Mesendoderm (in vitro differentiated cells): ENCODE measurements at regions not wholly inside any gene's neighbourhood (a gene's known extent, or its start where the extent isn't known, plus 50 kb on each side); places are given as distances from the start of the nearest gene placed in this dataset.

Source experiments
- DNase-seq: peaks from one replicate; pipeline ENCODE4 v3.0.0; 2013
- H2AK5ac ChIP-seq: 2 replicates; pipeline ENCODE4 v1.6.1; 2013; ENCODE audit warnings: low read length, inconsistent platforms
- H2BK120ac ChIP-seq: 2 replicates; pipeline ENCODE4 v1.6.1; 2013; ENCODE audit warnings: low read depth, mild to moderate bottlenecking, low read length, moderate library complexity, mixed read lengths
- H2BK15ac ChIP-seq: replicated peaks from 2 replicates; pipeline ENCODE4 v1.6.1; 2013; ENCODE audit warnings: low read depth, mild to moderate bottlenecking, moderate library complexity
- H2BK5ac ChIP-seq: 2 replicates; pipeline ENCODE4 v1.6.1; 2013; ENCODE audit warnings: low read length, inconsistent platforms
- H3K18ac ChIP-seq: 2 replicates; pipeline ENCODE4 v1.6.1; 2013; ENCODE audit warnings: mild to moderate bottlenecking, low read length, mixed read lengths
- H3K23ac ChIP-seq: one replicate; pipeline ENCODE4 v1.6.1; 2013; ENCODE audit warnings: low read length
- H3K27ac ChIP-seq: 2 replicates; pipeline ENCODE4 v1.5.1; 2013; ENCODE audit warnings: low read depth, mild to moderate bottlenecking, inconsistent platforms, low read length, moderate library complexity
- H3K27me3 ChIP-seq: 2 replicates; pipeline ENCODE4 v1.6.1; 2013; ENCODE audit warnings: low read length, control low read depth, mild to moderate bottlenecking, inconsistent platforms; ENCODE audit not compliant: insufficient read depth, poor library complexity
- H3K36me3 ChIP-seq: 2 replicates; pipeline ENCODE4 v1.6.1; 2013; ENCODE audit warnings: low read length, inconsistent platforms; ENCODE audit not compliant: control insufficient read depth, insufficient read depth
- H3K4ac ChIP-seq: one replicate; pipeline ENCODE4 v1.6.1; 2013; ENCODE audit warnings: low read depth, mild to moderate bottlenecking, low read length, moderate library complexity
- H3K4me1 ChIP-seq: 2 replicates; pipeline ENCODE4 v1.6.1; 2013; ENCODE audit warnings: low read depth, low read length, inconsistent platforms; ENCODE audit not compliant: control insufficient read depth
- H3K4me2 ChIP-seq: 2 replicates; pipeline ENCODE4 v1.6.1; 2013; ENCODE audit warnings: low read length
- H3K4me3 ChIP-seq: 2 replicates; pipeline ENCODE4 v1.5.1; 2013; ENCODE audit warnings: mild to moderate bottlenecking, low read length
- H3K56ac ChIP-seq: one replicate; pipeline ENCODE4 v1.6.1; 2013; ENCODE audit warnings: low read length
- H3K79me1 ChIP-seq: 2 replicates; pipeline ENCODE4 v1.6.1; 2013; ENCODE audit warnings: low read length, inconsistent platforms
- H3K79me2 ChIP-seq: 2 replicates; pipeline ENCODE4 v1.6.1; 2013; ENCODE audit warnings: mild to moderate bottlenecking, low read length; ENCODE audit not compliant: control insufficient read depth, insufficient read depth
- H3K9ac ChIP-seq: 2 replicates; pipeline ENCODE4 v1.6.1; 2013; ENCODE audit warnings: low read length, inconsistent platforms
- H4K5ac ChIP-seq: one replicate; pipeline ENCODE4 v1.6.1; 2013; ENCODE audit warnings: low read length
- H4K8ac ChIP-seq: one replicate; pipeline ENCODE4 v1.6.1; 2013; ENCODE audit warnings: low read depth, mild to moderate bottlenecking, control low read depth, low read length, moderate library complexity
- whole genome bisulfite sequencing: extraction: QIAGEN DNeasy Blood & Tissue Kit; methylation state at CpG from one replicate; pipeline ENCODE4 v1.1.7; 2013; ENCODE audit warnings: low lambda C conversion rate, missing lambda C conversion rate; ENCODE audit not compliant: insufficient coverage; ENCODE audit errors: extremely low coverage; 5-methylcytosine and 5-hydroxymethylcytosine counted together

- no peak overlapping the region for H2BK5ac ChIP-seq
- no peaks in the 10 kb centered on the region for H3K79me2 ChIP-seq
- no peaks in the 10 kb centered on the region for H3K4me1 ChIP-seq
- H4K8ac ChIP-seq = no peak overlapping the region
- H3K27ac ChIP-seq = no peak overlapping the region
- no peaks in the 10 kb centered on the region for H3K27me3 ChIP-seq
- H3K4me2 ChIP-seq = no peak overlapping the region
- no peak for DNase-seq
- no peak overlapping the region for H2BK15ac ChIP-seq
- H4K5ac ChIP-seq = no peak overlapping the region
- no peaks in the 10 kb centered on the region for H3K79me1 ChIP-seq
- H3K18ac ChIP-seq = no peak overlapping the region
- no peaks in the 10 kb centered on the region for H3K36me3 ChIP-seq
- WGBS = no CpG with 5 or more reads among the region's 2 CpGs
- H3K9ac ChIP-seq = no peak overlapping the region
- H2AK5ac ChIP-seq = no peak overlapping the region
- H3K23ac ChIP-seq = no peak overlapping the region
- H2BK120ac ChIP-seq = no peak overlapping the region
- H3K4me3 ChIP-seq = no peak overlapping the region
- H3K4ac ChIP-seq = no peak overlapping the region
- no peak overlapping the region for H3K56ac ChIP-seq
Observed at GRCh38 chr5:87069311-87069710, 198.4 kb upstream of the RASA1 start.

GRCh38 chr5:87069974-87070608 is 197.6 kb upstream of the RASA1 start:
- Histone ChIP-seq H2BK120ac (no peak overlapping the region), H3K4me2 (no peak overlapping the region), H3K4me1 (peaks cover under 1% of the 10 kb centered on the region), H3K79me2 (no peaks in the 10 kb centered on the region), H2AK5ac (no peak overlapping the region), H3K4me3 (no peak overlapping the region), H3K27ac (no peak overlapping the region), H3K9ac (no peak overlapping the region), H3K23ac (no peak overlapping the region), H3K36me3 (no peaks in the 10 kb centered on the region), H3K79me1 (no peaks in the 10 kb centered on the region), H3K56ac (no peak overlapping the region), H2BK15ac (no peak overlapping the region), H3K4ac (no peak overlapping the region), H4K5ac (no peak overlapping the region), H4K8ac (no peak overlapping the region), H3K18ac (no peak overlapping the region), H2BK5ac (no peak overlapping the region), H3K27me3 (no peaks in the 10 kb centered on the region)
- no CpG with 5 or more reads among the region's 3 CpGs for WGBS
- DNase-seq = peak; percentile 24

GRCh38 chr5:87074072-87074471 is 193.6 kb upstream of the RASA1 start:
- Histone ChIP-seq H3K36me3 (no peaks in the 10 kb centered on the region), H3K4me2 (no peak overlapping the region), H2BK120ac (no peak overlapping the region), H3K4me3 (no peak overlapping the region), H3K9ac (no peak overlapping the region), H3K4me1 (peaks cover 2% of the 10 kb centered on the region), H2BK5ac (no peak overlapping the region), H3K27ac (no peak overlapping the region), H3K18ac (no peak overlapping the region), H3K56ac (no peak overlapping the region), H3K27me3 (no peaks in the 10 kb centered on the region), H3K79me2 (no peaks in the 10 kb centered on the region), H3K79me1 (no peaks in the 10 kb centered on the region), H2BK15ac (no peak overlapping the region), H4K8ac (no peak overlapping the region), H3K4ac (no peak overlapping the region), H3K23ac (no peak overlapping the region), H2AK5ac (no peak overlapping the region), H4K5ac (no peak overlapping the region)
- DNase-seq = no peak
- no CpG with 5 or more reads among the region's 2 CpGs for WGBS

- no peaks in the 10 kb centered on the region for H3K79me2 ChIP-seq
- H3K9ac ChIP-seq = no peak overlapping the region
- peaks cover 2% of the 10 kb centered on the region for H3K4me1 ChIP-seq
- H3K18ac ChIP-seq = no peak overlapping the region
- H2BK5ac ChIP-seq = no peak overlapping the region
- H4K8ac ChIP-seq = no peak overlapping the region
- no peak overlapping the region for H3K4me3 ChIP-seq
- no peak overlapping the region for H3K4ac ChIP-seq
- no peak overlapping the region for H3K56ac ChIP-seq
- DNase-seq = peak; percentile 25
- H4K5ac ChIP-seq = no peak overlapping the region
- no peak overlapping the region for H2BK15ac ChIP-seq
- whole genome bisulfite sequencing = no CpG with 5 or more reads among the region's 2 CpGs
- H2BK120ac ChIP-seq = no peak overlapping the region
- H3K27ac ChIP-seq = no peak overlapping the region
- H2AK5ac ChIP-seq = no peak overlapping the region
- H3K79me1 ChIP-seq = no peaks in the 10 kb centered on the region
- H3K27me3 ChIP-seq = no peaks in the 10 kb centered on the region
- H3K4me2 ChIP-seq = no peak overlapping the region
- H3K23ac ChIP-seq = no peak overlapping the region
- no peaks in the 10 kb centered on the region for H3K36me3 ChIP-seq
Observed at GRCh38 chr5:87074934-87075541, 192.6 kb upstream of the RASA1 start.

- no peak overlapping the region for H4K8ac ChIP-seq
- H4K5ac ChIP-seq = no peak overlapping the region
- no peaks in the 10 kb centered on the region for H3K27me3 ChIP-seq
- H3K18ac ChIP-seq = no peak overlapping the region
- no peaks in the 10 kb centered on the region for H3K79me2 ChIP-seq
- H2BK120ac ChIP-seq = no peak overlapping the region
- no peaks in the 10 kb centered on the region for H3K79me1 ChIP-seq
- DNase-seq = no peak
- no peak overlapping the region for H3K9ac ChIP-seq
- peaks cover 2% of the 10 kb centered on the region for H3K4me1 ChIP-seq
- no peak overlapping the region for H3K27ac ChIP-seq
- no peak overlapping the region for H2AK5ac ChIP-seq
- H3K23ac ChIP-seq = no peak overlapping the region
- H3K56ac ChIP-seq = no peak overlapping the region
- no peak overlapping the region for H2BK15ac ChIP-seq
- H3K4me3 ChIP-seq = no peak overlapping the region
- H2BK5ac ChIP-seq = no peak overlapping the region
- H3K4ac ChIP-seq = no peak overlapping the region
- WGBS = no CpG with 5 or more reads among the region's 4 CpGs
- H3K36me3 ChIP-seq = no peaks in the 10 kb centered on the region
- no peak overlapping the region for H3K4me2 ChIP-seq
Observed at GRCh38 chr5:87076411-87076810, 191.3 kb upstream of the RASA1 start.

- H3K4me1 ChIP-seq = peaks cover 2% of the 10 kb centered on the region
Observed at GRCh38 chr5:87076931-87077330, 190.8 kb upstream of the RASA1 start.

More at GRCh38 chr5:87076931-87077330, 190.8 kb upstream of the RASA1 start:
- no peak overlapping the region for H3K4me3 ChIP-seq
- H3K79me1 ChIP-seq = no peaks in the 10 kb centered on the region
- H3K4ac ChIP-seq = no peak overlapping the region
- H4K5ac ChIP-seq = no peak overlapping the region
- no peak overlapping the region for H2BK5ac ChIP-seq
- no peak overlapping the region for H3K27ac ChIP-seq
- H2AK5ac ChIP-seq = no peak overlapping the region
- H3K18ac ChIP-seq = no peak overlapping the region
- no CpG with 5 or more reads among the region's 2 CpGs for WGBS
- H3K4me2 ChIP-seq = no peak overlapping the region
- no peaks in the 10 kb centered on the region for H3K27me3 ChIP-seq
- no peak overlapping the region for H3K9ac ChIP-seq
- no peak overlapping the region for H2BK120ac ChIP-seq
- H3K36me3 ChIP-seq = no peaks in the 10 kb centered on the region
- H2BK15ac ChIP-seq = no peak overlapping the region
- H3K23ac ChIP-seq = no peak overlapping the region
- H3K56ac ChIP-seq = no peak overlapping the region
- H3K79me2 ChIP-seq = no peaks in the 10 kb centered on the region
- DNase-seq = no peak
- H4K8ac ChIP-seq = no peak overlapping the region
